ENCODE measurements at regions not wholly inside any gene's neighbourhood (a gene's known extent, or its start where the extent isn't known, plus 50 kb on each side); places are given as distances from the start of the nearest gene placed in this dataset.

- Histone ChIP-seq H2BK20ac (ENCODE audit: low read length) (no peak overlapping the region), H4K91ac (replicated peaks; ENCODE audit: insufficient read length, low read length) (no peak overlapping the region), H3K23me2 (ENCODE audit: low read depth, low read length) (peaks cover 9% of the 10 kb centered on the region; the same call in 1 of the 2 replicates), H2AK5ac (ENCODE audit: low read depth, low read length) (no peak overlapping the region), H3K4me2 (ENCODE audit: insufficient read depth in 1 of 2, low read depth in 2 of 2, low read length in 2 of 2) (no peak overlapping the region), H2AFZ (ENCODE audit: low read length) (no peak overlapping the region), H2BK5ac (ENCODE audit: low read depth, low read length) (no peak overlapping the region), H3K27ac (ENCODE audit: low read depth, low read length) (no peak overlapping the region), H3K56ac (replicated peaks; ENCODE audit: insufficient read length, low read depth, low read length) (no peak overlapping the region), H3K27me3 (replicated peaks in 1 of 4; ENCODE audit: control insufficient read depth in 3 of 4, extremely low read depth in 1 of 4, insufficient read depth in 3 of 4, low read length in 3 of 4) (no peaks in the 10 kb centered on the region; a peak in 1 of 7 replicates), H3K4me3 (ENCODE audit: extremely low read depth in 1 of 4, insufficient read depth in 2 of 4, low read depth in 3 of 4, low read length in 4 of 4) (no peak overlapping the region), H3K79me2 (ENCODE audit: control insufficient read depth in 1 of 2, insufficient read depth in 2 of 2, low read length in 2 of 2) (no peaks in the 10 kb centered on the region), H4K8ac (ENCODE audit: extremely low read depth, insufficient read depth, low read length) (no peak overlapping the region), H2BK12ac (ENCODE audit: low read depth, low read length) (no peak overlapping the region), H2BK15ac (ENCODE audit: low read length) (no peak overlapping the region), H3K23ac (ENCODE audit: insufficient read length) (no peak overlapping the region), H3K4me1 (replicated peaks in 1 of 4; ENCODE audit: control insufficient read depth in 3 of 4, insufficient read depth in 4 of 4, low read length in 3 of 4) (no peaks in the 10 kb centered on the region), H3K9ac (replicated peaks in 1 of 4; ENCODE audit: extremely low read depth in 1 of 4, low read depth in 3 of 4, low read length in 3 of 4) (no peak overlapping the region), H4K20me1 (replicated peaks in 1 of 2; ENCODE audit: control insufficient read depth in 1 of 2, insufficient read depth in 2 of 2, low read length in 2 of 2) (no peaks in the 10 kb centered on the region), H3K9me3 (ENCODE audit: insufficient read depth in 2 of 2, low read depth in 1 of 2, low read length in 1 of 2) (no peaks in the 10 kb centered on the region), H4K5ac (ENCODE audit: insufficient read length, low read depth, low read length) (no peak overlapping the region), H2BK120ac (replicated peaks; ENCODE audit: low read depth, low read length) (no peak overlapping the region), H3K14ac (ENCODE audit: insufficient read length) (no peak overlapping the region), H3K36me3 (ENCODE audit: control insufficient read depth in 2 of 4, insufficient read depth in 4 of 4, low read length in 3 of 4) (no peaks in the 10 kb centered on the region), H3K4ac (replicated peaks; ENCODE audit: insufficient read length, low read depth, low read length) (no peak overlapping the region), H3K79me1 (ENCODE audit: low read depth, low read length) (no peaks in the 10 kb centered on the region), H3K18ac (ENCODE audit: extremely low read depth, low read length) (no peak overlapping the region)
- DNase-seq (ENCODE audit: low read depth in 1 of 2, low spot score in 2 of 2), result no peak
- WGBS, 2 experiments (ENCODE audit: extremely low coverage in 1 of 2, insufficient coverage in 1 of 2, insufficient read length in 1 of 2, insufficient replicate concordance in 2 of 2, low coverage in 1 of 2, low lambda C conversion rate in 2 of 2, missing lambda C conversion rate in 1 of 2), result 94% methylated on average over 5 of the region's 5 CpGs; no CpG with 5 or more reads in 1 of the 2 experiments
- ChIA-PET CTCF (ENCODE audit: partially characterized antibody) (interaction anchor here (0.7 to 1.2 kb wide), 3 partner anchors 9 to 213 kb away, joined by 3 to 4 read pairs (median 3); no protein-coding TSS in a partner anchor), POLR2A (ENCODE audit: partially characterized antibody) (no interaction called here)
- FAIRE-seq, result no peak
- TF ChIP-seq CEBPB (IDR thresholded peaks at IDR 0.05; ENCODE audit: low read depth, low read length), result no peak
- no peak for TF ChIP-seq ZNF274 (IDR thresholded peaks at IDR 0.05; ENCODE audit: borderline replicate concordance, extremely low read depth, low read length)
- TF ChIP-seq HDAC6 (IDR thresholded peaks at IDR 0.05; ENCODE audit: low read depth, low read length), result no peak
- no peak for TF ChIP-seq HDAC2 (IDR thresholded peaks at IDR 0.05; ENCODE audit: borderline replicate concordance in 1 of 2, low read depth in 2 of 2, low read length in 2 of 2)
- no peak for TF ChIP-seq USF2 (IDR thresholded peaks at IDR 0.05; ENCODE audit: low read length)
- TF ChIP-seq KDM5A (IDR thresholded peaks at IDR 0.05; ENCODE audit: low read length), result no peak
- TF ChIP-seq CTCF (IDR thresholded peaks at IDR 0.05; ENCODE audit: control extremely low read depth in 1 of 3, insufficient read depth in 1 of 3, low read depth in 1 of 3, low read length in 3 of 3), result no peak
- no peak for TF ChIP-seq SRF (IDR thresholded peaks at IDR 0.05; ENCODE audit: low read depth, low read length)
- TF ChIP-seq, protein P1, sequence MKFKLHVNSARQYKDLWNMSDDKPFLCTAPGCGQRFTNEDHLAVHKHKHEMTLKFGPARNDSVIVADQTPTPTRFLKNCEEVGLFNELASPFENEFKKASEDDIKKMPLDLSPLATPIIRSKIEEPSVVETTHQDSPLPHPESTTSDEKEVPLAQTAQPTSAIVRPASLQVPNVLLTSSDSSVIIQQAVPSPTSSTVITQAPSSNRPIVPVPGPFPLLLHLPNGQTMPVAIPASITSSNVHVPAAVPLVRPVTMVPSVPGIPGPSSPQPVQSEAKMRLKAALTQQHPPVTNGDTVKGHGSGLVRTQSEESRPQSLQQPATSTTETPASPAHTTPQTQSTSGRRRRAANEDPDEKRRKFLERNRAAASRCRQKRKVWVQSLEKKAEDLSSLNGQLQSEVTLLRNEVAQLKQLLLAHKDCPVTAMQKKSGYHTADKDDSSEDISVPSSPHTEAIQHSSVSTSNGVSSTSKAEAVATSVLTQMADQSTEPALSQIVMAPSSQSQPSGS (IDR thresholded peaks at IDR 0.05; ENCODE audit: low read length), result no peak
Observed at GRCh38 chr12:114826244-114826643, 142.3 kb upstream of the TBX3 start.

Measured in H1 (cell line).